AG04449 (cell line): ENCODE measurements at regions not wholly inside any gene's neighbourhood (a gene's known extent, or its start where the extent isn't known, plus 50 kb on each side); places are given as distances from the start of the nearest gene placed in this dataset.

ENCODE experiments used
- CTCF ChIA-PET: fragments of 350-600 bp; formaldehyde crosslinking; extraction: SDS; loops from one replicate; lab custom pipeline; 2021; ENCODE audit warnings: antibody characterized with exemption; lab: Yijun Ruan, JAX
- POLR2A ChIA-PET: fragments of 400-600, 350-600 bp; formaldehyde crosslinking; extraction: SDS; loops from one replicate; lab custom pipeline; 2020; ENCODE audit warnings: antibody characterized with exemption, inconsistent platforms; lab: Yijun Ruan, JAX
- DNase-seq: peaks from one replicate; pipeline ENCODE4 v3.0.0-alpha.2; 2010; ENCODE audit warnings: low read depth, low spot score
- H3K4me3 ChIP-seq: 2 replicates; pipeline ENCODE4 v1.5.1; 2011; ENCODE audit warnings: low read depth, mild to moderate bottlenecking, control low read depth, low read length
- TF ChIP-seq, protein P1 (sequence below): IDR thresholded peaks from one replicate; pipeline ENCODE4 v1.5.1; 2011; ENCODE audit warnings: mild to moderate bottlenecking, moderate library complexity, low read length, control low read depth, inconsistent platforms; ENCODE audit not compliant: insufficient read depth; ENCODE audit errors: missing control alignments

GRCh38 chr5:17445185-17445584 is 52.8 kb upstream of the TAF11L2 start:
- TF ChIP-seq, protein P1, sequence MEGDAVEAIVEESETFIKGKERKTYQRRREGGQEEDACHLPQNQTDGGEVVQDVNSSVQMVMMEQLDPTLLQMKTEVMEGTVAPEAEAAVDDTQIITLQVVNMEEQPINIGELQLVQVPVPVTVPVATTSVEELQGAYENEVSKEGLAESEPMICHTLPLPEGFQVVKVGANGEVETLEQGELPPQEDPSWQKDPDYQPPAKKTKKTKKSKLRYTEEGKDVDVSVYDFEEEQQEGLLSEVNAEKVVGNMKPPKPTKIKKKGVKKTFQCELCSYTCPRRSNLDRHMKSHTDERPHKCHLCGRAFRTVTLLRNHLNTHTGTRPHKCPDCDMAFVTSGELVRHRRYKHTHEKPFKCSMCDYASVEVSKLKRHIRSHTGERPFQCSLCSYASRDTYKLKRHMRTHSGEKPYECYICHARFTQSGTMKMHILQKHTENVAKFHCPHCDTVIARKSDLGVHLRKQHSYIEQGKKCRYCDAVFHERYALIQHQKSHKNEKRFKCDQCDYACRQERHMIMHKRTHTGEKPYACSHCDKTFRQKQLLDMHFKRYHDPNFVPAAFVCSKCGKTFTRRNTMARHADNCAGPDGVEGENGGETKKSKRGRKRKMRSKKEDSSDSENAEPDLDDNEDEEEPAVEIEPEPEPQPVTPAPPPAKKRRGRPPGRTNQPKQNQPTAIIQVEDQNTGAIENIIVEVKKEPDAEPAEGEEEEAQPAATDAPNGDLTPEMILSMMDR, result no peak
- DNase-seq, result no peak
- H3K4me3 ChIP-seq, result no peak overlapping the region
- ChIA-PET POLR2A (no interaction called here), CTCF (no interaction called here)
